Caco-2 (cell line): ENCODE measurements at regions not wholly inside any gene's neighbourhood (a gene's known extent, or its start where the extent isn't known, plus 50 kb on each side); places are given as distances from the start of the nearest gene placed in this dataset.

Experiments
- BruUV-seq: library from RNA; stranded (reverse); fragments of 400-500 nt; replicated peaks from 2 replicates; lab custom pipeline; 2021; lab: Mats Ljungman, UMichigan
- CTCF ChIA-PET: fragments of 300-600 bp; sonication (Branson Sonifier 250); formaldehyde crosslinking; loops from one replicate; lab custom pipeline; 2022; ENCODE audit warnings: antibody characterized with exemption; lab: Charles Lee
- POLR2A ChIA-PET: fragments of 300-600 bp; sonication (Branson Sonifier 250); formaldehyde crosslinking; loops from one replicate; lab custom pipeline; 2022; ENCODE audit warnings: antibody characterized with exemption; lab: Charles Lee
- DNase-seq, 2 experiments: peaks; one replicate each; pipeline versions ENCODE4 v3.0.0 to v3.0.0-alpha.2; 2020 to 2022
- H3K27me3 ChIP-seq: replicated peaks from 2 replicates; pipeline ENCODE4 v1.6.0; 2011; ENCODE audit warnings: low read length; ENCODE audit not compliant: control insufficient read depth, insufficient read depth
- H3K36me3 ChIP-seq: 2 replicates; pipeline ENCODE4 v1.5.1; 2011; ENCODE audit warnings: low read length; ENCODE audit not compliant: control insufficient read depth, insufficient read depth
- H3K4me1 ChIP-seq: fragments of 250-450 bp; sonication (Bioruptor Pico); 2 replicates; pipeline ENCODE4 v1.5.1; 2020; ENCODE audit warnings: mild to moderate bottlenecking
- H3K4me3 ChIP-seq: 2 replicates; pipeline ENCODE4 v1.5.1; 2011; ENCODE audit warnings: low read depth, mild to moderate bottlenecking, control low read depth, low read length
- H3K9me3 ChIP-seq: fragments of 250-450 bp; sonication (Bioruptor Pico); 2 replicates; pipeline ENCODE4 v1.5.1; 2020; ENCODE audit warnings: mild to moderate bottlenecking, moderate library complexity
- H3K27ac Mint-ChIP-seq: one replicate; pipeline ENCODE4 v1.8.0; 2022; ENCODE audit warnings: mixed read lengths; ENCODE audit not compliant: unreplicated experiment
- H3K27me3 Mint-ChIP-seq: one replicate; pipeline ENCODE4 v1.8.0; 2022; ENCODE audit warnings: mixed read lengths; ENCODE audit not compliant: insufficient read depth, unreplicated experiment
- H3K36me3 Mint-ChIP-seq: one replicate; pipeline ENCODE4 v1.8.0; 2022; ENCODE audit warnings: mild to moderate bottlenecking, mixed read lengths; ENCODE audit not compliant: insufficient read depth, unreplicated experiment
- H3K4me1 Mint-ChIP-seq: one replicate; pipeline ENCODE4 v1.8.0; 2022; ENCODE audit warnings: low read depth, mixed read lengths; ENCODE audit not compliant: unreplicated experiment
- H3K4me3 Mint-ChIP-seq: one replicate; pipeline ENCODE4 v1.8.0; 2022; ENCODE audit warnings: mild to moderate bottlenecking, moderate library complexity, mixed read lengths; ENCODE audit not compliant: unreplicated experiment
- H3K9me3 Mint-ChIP-seq: one replicate; pipeline ENCODE4 v1.8.0; 2022; ENCODE audit warnings: mixed read lengths; ENCODE audit not compliant: unreplicated experiment
- CTCF ChIP-seq, 2 experiments: fragments of 200-600 bp in 1 of 2; IDR thresholded peaks; 1 replicate in 1 of 2; 2 replicates in 1 of 2; pipeline versions ENCODE4 v1.5.1 to v1.8.0; 2011 to 2022; ENCODE audit warnings: antibody characterized with exemption in 1 of 2, control low read depth in 1 of 2, inconsistent platforms in 1 of 2, low read depth in 1 of 2, low read length in 1 of 2, mild to moderate bottlenecking in 1 of 2, moderate library complexity in 1 of 2; ENCODE audit not compliant: insufficient read depth in 1 of 2, severe bottlenecking in 1 of 2, unreplicated experiment in 1 of 2
- intact Hi-C: fragments of 100-400 bp; cut with micrococcal nuclease; formaldehyde crosslinking; loops from one replicate; pipeline ENCODE4 v1.10.0; 2022; ENCODE audit not compliant: unreplicated experiment

GRCh38 chr6:74073999-74074398 lies 378.0 kb downstream of the CD109 start:
- no peak for TF ChIP-seq CTCF (IDR thresholded peaks at IDR 0.05; ENCODE audit: insufficient read depth in 1 of 2, low read depth in 1 of 2, low read length in 1 of 2, severe bottlenecking in 1 of 2, unreplicated experiment in 1 of 2)
- no peaks in the 10 kb centered on the region for H3K36me3 ChIP-seq
- ChIA-PET CTCF (no interaction called here), POLR2A (no interaction called here)
- no peaks in the 10 kb centered on the region for H3K4me1 Mint-ChIP-seq
- H3K4me3 ChIP-seq = no peak overlapping the region
- H3K27me3 ChIP-seq = no peaks in the 10 kb centered on the region
- no peak for DNase-seq
- BruUV-seq = no TSS peak
- no peaks in the 10 kb centered on the region for H3K9me3 ChIP-seq
- no peaks in the 10 kb centered on the region for H3K4me1 ChIP-seq
- H3K27ac Mint-ChIP-seq = no peak overlapping the region
- H3K36me3 Mint-ChIP-seq = no peaks in the 10 kb centered on the region
- no peaks in the 10 kb centered on the region for H3K9me3 Mint-ChIP-seq
- H3K27me3 Mint-ChIP-seq = no peaks in the 10 kb centered on the region
- no peak overlapping the region for H3K4me3 Mint-ChIP-seq
- intact Hi-C loops = no loop called here

- no peaks in the 10 kb centered on the region for H3K36me3 ChIP-seq
- no peak overlapping the region for H3K4me3 ChIP-seq
- BruUV-seq = no TSS peak
- no peak overlapping the region for H3K27ac Mint-ChIP-seq
- no peaks in the 10 kb centered on the region for H3K27me3 Mint-ChIP-seq
- H3K9me3 Mint-ChIP-seq = no peaks in the 10 kb centered on the region
- H3K27me3 ChIP-seq = no peaks in the 10 kb centered on the region
- TF ChIP-seq CTCF (IDR thresholded peaks at IDR 0.05; ENCODE audit: insufficient read depth in 1 of 2, low read depth in 1 of 2, low read length in 1 of 2, severe bottlenecking in 1 of 2, unreplicated experiment in 1 of 2) = no peak
- no peaks in the 10 kb centered on the region for H3K9me3 ChIP-seq
- intact Hi-C loops = no loop called here
- POLR2A ChIA-PET = no interaction called here
- H3K4me1 Mint-ChIP-seq = no peaks in the 10 kb centered on the region
- DNase-seq = no peak
- no peaks in the 10 kb centered on the region for H3K36me3 Mint-ChIP-seq
- CTCF ChIA-PET = no interaction called here
- H3K4me3 Mint-ChIP-seq = no peak overlapping the region
- no peaks in the 10 kb centered on the region for H3K4me1 ChIP-seq
Observed at GRCh38 chr6:74073429-74073828, 377.4 kb downstream of the CD109 start.

GRCh38 chr6:74071214-74071613 lies 375.2 kb downstream of the CD109 start:
- POLR2A ChIA-PET = no interaction called here
- H3K4me3 Mint-ChIP-seq = no peak overlapping the region
- no TSS peak for BruUV-seq

More at GRCh38 chr6:74071214-74071613, 375.2 kb downstream of the CD109 start:
- Histone ChIP-seq H3K36me3 (no peaks in the 10 kb centered on the region), H3K4me1 (no peaks in the 10 kb centered on the region), H3K4me3 (no peak overlapping the region), H3K9me3 (no peaks in the 10 kb centered on the region), H3K27me3 (no peaks in the 10 kb centered on the region)
- intact Hi-C loops = no loop called here
- Mint-ChIP-seq H3K36me3 (no peaks in the 10 kb centered on the region), H3K27me3 (no peaks in the 10 kb centered on the region), H3K27ac (no peak overlapping the region), H3K4me1 (no peaks in the 10 kb centered on the region), H3K9me3 (no peaks in the 10 kb centered on the region)
- TF ChIP-seq CTCF (IDR thresholded peaks at IDR 0.05; ENCODE audit: insufficient read depth in 1 of 2, low read depth in 1 of 2, low read length in 1 of 2, severe bottlenecking in 1 of 2, unreplicated experiment in 1 of 2) = no peak
- no peak for DNase-seq
- CTCF ChIA-PET = no interaction called here
